ENCODE measurements at regions not wholly inside any gene's neighbourhood (a gene's known extent, or its start where the extent isn't known, plus 50 kb on each side); places are given as distances from the start of the nearest gene placed in this dataset.

- DNase-seq, result no peak
Observed at GRCh38 chr2:117738991-117739839, 75.3 kb upstream of the DDX18 start.

GRCh38 chr2:117745537-117745936, 69.0 kb upstream of the DDX18 start:
- no peak for DNase-seq

GRCh38 chr2:117755768-117756167, 58.7 kb upstream of the DDX18 start:
- no peak for DNase-seq

GRCh38 chr2:117760916-117761315, 53.6 kb upstream of the DDX18 start:
- DNase-seq, result no peak

GRCh38 chr2:117762454-117762853, 52.0 kb upstream of the DDX18 start:
- DNase-seq, result no peak

GRCh38 chr2:117763804-117764203, 50.7 kb upstream of the DDX18 start:
- DNase-seq, result no peak

Measured in KG1 (cell line).